GM12878 (cell line): ENCODE measurements at regions not wholly inside any gene's neighbourhood (a gene's known extent, or its start where the extent isn't known, plus 50 kb on each side); places are given as distances from the start of the nearest gene placed in this dataset.

Experiments
- ATAC-seq: fragments of 200-7000 bp; cut with Tn5 transposase; 3 replicates; pipeline ENCODE4 v1.9.1; 2020; ENCODE audit warnings: mild to moderate bottlenecking, moderate library complexity
- BruUV-seq: library from RNA; stranded (reverse); fragments of 400-500 nt; replicated peaks from 2 replicates; lab custom pipeline; 2021; lab: Mats Ljungman, UMichigan
- CTCF ChIA-PET: fragments of 300-600 bp; sonication (Branson Sonifier 250); formaldehyde crosslinking; extraction: SDS; loops from one replicate; lab custom pipeline; 2021; ENCODE audit warnings: inconsistent platforms; lab: Yijun Ruan, JAX
- POLR2A ChIA-PET: fragments of 350-600 bp; formaldehyde crosslinking; extraction: SDS; loops from one replicate; lab custom pipeline; 2021; ENCODE audit warnings: inconsistent platforms; lab: Charles Lee
- RAD21 ChIA-PET: fragments of 300-600 bp; sonication (Branson Sonifier 250); formaldehyde crosslinking; loops from one replicate; lab custom pipeline; 2023; ENCODE audit warnings: antibody characterized with exemption; ENCODE audit not compliant: unreplicated experiment; lab: Charles Lee
- SMC1A ChIA-PET: fragments of 300-600 bp; sonication (Branson Sonifier 250); formaldehyde crosslinking; loops from one replicate; lab custom pipeline; 2023; ENCODE audit not compliant: unreplicated experiment, uncharacterized antibody; lab: Charles Lee
- DNase-seq: peaks from one replicate; pipeline ENCODE4 v3.0.0-alpha.2; 2011; ENCODE audit warnings: low read depth, low spot score
- FAIRE-seq: peaks from 3 replicates; lab custom pipeline; 2011; peaks lifted over from hg19 to GRCh38; lab: Jason Lieb, UNC
- H2AFZ ChIP-seq: 2 replicates; pipeline ENCODE4 v1.6.0; 2011; ENCODE audit warnings: low read depth, low read length, control low read depth; ENCODE audit not compliant: control insufficient read depth
- H3K27ac ChIP-seq: 2 replicates; pipeline ENCODE4 v1.5.1; 2011; ENCODE audit warnings: control low read depth; ENCODE audit not compliant: control insufficient read depth, insufficient read depth
- H3K27me3 ChIP-seq, 2 experiments: replicated peaks in 1 of 2; 2 replicates each; pipeline versions ENCODE4 v1.6.0 to v1.6.1; 2011; ENCODE audit warnings: low read length in 1 of 2; ENCODE audit not compliant: control insufficient read depth in 2 of 2, insufficient read depth in 2 of 2
- H3K36me3 ChIP-seq, 2 experiments: 2 replicates each; pipeline ENCODE4 v1.5.1; 2011; ENCODE audit warnings: low read length in 1 of 2; ENCODE audit not compliant: control insufficient read depth in 2 of 2, insufficient read depth in 2 of 2
- H3K4me1 ChIP-seq: 2 replicates; pipeline ENCODE4 v1.6.1; 2011; ENCODE audit warnings: mild to moderate bottlenecking, low read length, moderate library complexity, mixed read lengths; ENCODE audit not compliant: control insufficient read depth, insufficient read depth
- H3K4me2 ChIP-seq: 2 replicates; pipeline ENCODE4 v1.6.0; 2011; ENCODE audit warnings: control low read depth; ENCODE audit not compliant: control insufficient read depth, insufficient read depth
- H3K4me3 ChIP-seq: fragments of 200-600 bp; sonication (generic); 2 replicates; pipeline ENCODE4 v1.5.1; 2016
- H3K79me2 ChIP-seq: 2 replicates; pipeline ENCODE4 v1.6.0; 2011; ENCODE audit warnings: low read length; ENCODE audit not compliant: control insufficient read depth, insufficient read depth
- H3K9ac ChIP-seq: 2 replicates; pipeline ENCODE4 v1.8.0; 2011; ENCODE audit warnings: low read length, control low read depth, mixed read lengths; ENCODE audit not compliant: control insufficient read depth, insufficient read depth
- H3K9me3 ChIP-seq: replicated peaks from 3 replicates; pipeline ENCODE4 v1.5.1; 2011; ENCODE audit warnings: mild to moderate bottlenecking, low read length; ENCODE audit not compliant: control insufficient read depth, insufficient read depth
- H4K20me1 ChIP-seq: 2 replicates; pipeline ENCODE4 v1.6.0; 2011; ENCODE audit not compliant: control insufficient read depth, insufficient read depth
- E2F8 ChIP-seq: fragments of 450-650 bp; IDR thresholded peaks from 2 replicates; pipeline ENCODE4 v1.6.1; 2018; ENCODE audit warnings: mild to moderate bottlenecking, low read depth, moderate library complexity; ENCODE audit not compliant: partially characterized antibody
- EED ChIP-seq: sonication (generic); IDR thresholded peaks from 2 replicates; pipeline ENCODE4 v1.6.1; 2016; ENCODE audit warnings: antibody characterized with exemption, low read depth
- FOXM1 ChIP-seq: IDR thresholded peaks from 2 replicates; pipeline ENCODE4 v1.6.1; 2012; ENCODE audit warnings: low read depth, mild to moderate bottlenecking, inconsistent platforms, low read length, moderate library complexity
- IRF4 ChIP-seq: IDR thresholded peaks from 2 replicates; pipeline ENCODE4 v1.6.1; 2011; ENCODE audit warnings: low read depth, low read length
- JUNB ChIP-seq: IDR thresholded peaks from 2 replicates; pipeline ENCODE4 v1.6.1; 2016; ENCODE audit warnings: antibody characterized with exemption, mild to moderate bottlenecking
- MYC ChIP-seq: IDR thresholded peaks from 2 replicates; pipeline ENCODE4 v1.6.1; 2011; ENCODE audit warnings: mild to moderate bottlenecking, low read length, moderate library complexity, inconsistent platforms; ENCODE audit not compliant: insufficient read depth, insufficient replicate concordance, insufficient read length, severe bottlenecking
- NFXL1 ChIP-seq: fragments of 450-650 bp; IDR thresholded peaks from 2 replicates; pipeline ENCODE4 v1.6.1; 2017; ENCODE audit warnings: antibody characterized with exemption, mild to moderate bottlenecking, borderline replicate concordance
- RUNX3 ChIP-seq: IDR thresholded peaks from 2 replicates; pipeline ENCODE4 v1.6.1; 2012; ENCODE audit warnings: low read length, inconsistent platforms
- WGBS: methylation state at CpG from one replicate; pipeline ENCODE4 v1.1.6; 2016; ENCODE audit warnings: low lambda C conversion rate; ENCODE audit not compliant: insufficient replicate concordance, insufficient coverage; ENCODE audit errors: missing lambda C conversion rate; 5-methylcytosine and 5-hydroxymethylcytosine counted together
- in situ Hi-C: fragments of 300-500 bp; cut with MboI; formaldehyde crosslinking; loops from 9 replicates; pipeline ENCODE4 v1.14.3; 2018; ENCODE audit warnings: mixed read lengths
- intact Hi-C: fragments of 100-400 bp; cut with micrococcal nuclease; formaldehyde crosslinking; loops from one replicate; pipeline ENCODE4 v1.14.2; 2022; ENCODE audit not compliant: unreplicated experiment

DNA sequence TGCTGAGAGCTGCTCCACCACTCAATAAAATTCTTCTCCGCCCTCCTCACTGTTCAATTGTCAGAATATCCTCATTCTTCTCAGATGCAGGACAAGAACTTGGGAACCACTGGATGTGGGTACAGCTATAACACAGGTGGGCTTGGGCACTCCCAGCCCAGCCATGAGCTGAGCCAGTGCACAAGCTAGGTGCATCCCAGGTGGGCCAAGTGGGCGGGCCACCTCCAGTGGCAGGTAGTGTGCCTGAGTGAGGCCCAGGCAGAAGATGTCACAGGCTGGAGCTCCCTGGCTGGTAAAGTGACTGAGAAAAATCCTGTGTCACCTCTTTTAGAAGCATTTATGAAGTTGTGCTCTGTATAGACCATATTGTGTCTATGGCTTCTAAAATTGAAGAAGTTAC is 501.6 kb upstream of the TYRP1 start:
- intact Hi-C loops = no loop called here
- no TSS peak for BruUV-seq
- Histone ChIP-seq H3K27me3 (no peaks in the 10 kb centered on the region), H4K20me1 (no peaks in the 10 kb centered on the region), H2AFZ (no peak overlapping the region), H3K4me3 (no peak overlapping the region), H3K79me2 (no peaks in the 10 kb centered on the region), H3K27ac (no peak overlapping the region), H3K4me1 (no peaks in the 10 kb centered on the region), H3K9me3 (no peaks in the 10 kb centered on the region), H3K9ac (no peak overlapping the region), H3K4me2 (no peak overlapping the region), H3K36me3 (no peaks in the 10 kb centered on the region)
- ChIA-PET SMC1A (no interaction called here), RAD21 (no interaction called here), CTCF (no interaction called here), POLR2A (no interaction called here)
- in situ Hi-C loops = no loop called here
- 4% methylated on average over 2 of the region's 2 CpGs for WGBS
- FAIRE-seq (no peak), ATAC-seq (no peak), DNase-seq (no peak)
- TF ChIP-seq IRF4 (no peak), E2F8 (no peak), FOXM1 (no peak), JUNB (no peak), NFXL1 (no peak), RUNX3 (no peak), EED (no peak), MYC (no peak)
